Tibial nerve (tissue), 4 donors: ENCODE measurements at regions not wholly inside any gene's neighbourhood (a gene's known extent, or its start where the extent isn't known, plus 50 kb on each side); places are given as distances from the start of the nearest gene placed in this dataset.

Experiments used
- EP300 ChIP-seq, 2 donors: sonication (generic); formaldehyde crosslinking; IDR thresholded peaks; one replicate each; pipeline ENCODE4 v1.6.1; 2017; ENCODE audit warnings: antibody characterized with exemption in 2 of 2, mild to moderate bottlenecking in 1 of 2
- POLR2A ChIP-seq, 2 donors: fragments of 450-650 bp; IDR thresholded peaks; one replicate each; pipeline ENCODE4 v1.6.1; 2017; ENCODE audit warnings: antibody characterized with exemption in 2 of 2, mild to moderate bottlenecking in 2 of 2, moderate library complexity in 2 of 2
- TF ChIP-seq, protein P1 (sequence below), 5 experiments: fragments of 200-600 bp in 3 of 5; fragments of 450-650 bp in 2 of 5; sonication (generic) in 3 of 5; IDR thresholded peaks; one replicate each; pipeline ENCODE4 v1.5.1; 2016 to 2019; ENCODE audit warnings: antibody characterized with exemption in 5 of 5, mild to moderate bottlenecking in 3 of 5, moderate library complexity in 2 of 5

DNA sequence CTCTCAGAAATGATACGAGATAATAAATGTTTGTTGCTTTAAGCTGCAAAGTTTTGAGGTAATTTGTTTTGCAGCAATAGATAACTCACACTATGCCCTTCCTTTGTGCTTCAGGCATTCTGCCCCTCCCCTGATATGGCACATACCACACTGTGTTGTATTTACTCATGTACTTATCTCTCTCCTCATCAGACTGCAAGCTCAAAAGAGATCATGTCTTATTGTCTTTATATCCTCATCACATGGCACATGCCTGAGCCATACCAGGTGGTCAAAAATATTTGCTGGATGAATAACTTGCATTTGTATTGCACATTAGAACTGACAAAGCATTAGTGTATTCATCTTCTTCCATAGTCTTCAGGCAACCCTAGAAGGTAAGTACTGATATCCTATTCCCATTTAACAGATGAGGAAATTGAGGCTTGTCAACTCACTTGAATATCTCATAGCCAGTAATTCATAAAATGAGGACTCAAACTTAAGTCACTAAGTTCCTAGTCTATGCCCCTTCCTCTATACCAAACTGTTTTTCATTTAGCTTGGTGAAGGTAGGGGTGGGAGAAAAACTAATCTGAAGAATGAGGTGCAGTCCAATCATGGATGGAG, 83.9 kb upstream of the EED start:
- TF ChIP-seq, protein P1, sequence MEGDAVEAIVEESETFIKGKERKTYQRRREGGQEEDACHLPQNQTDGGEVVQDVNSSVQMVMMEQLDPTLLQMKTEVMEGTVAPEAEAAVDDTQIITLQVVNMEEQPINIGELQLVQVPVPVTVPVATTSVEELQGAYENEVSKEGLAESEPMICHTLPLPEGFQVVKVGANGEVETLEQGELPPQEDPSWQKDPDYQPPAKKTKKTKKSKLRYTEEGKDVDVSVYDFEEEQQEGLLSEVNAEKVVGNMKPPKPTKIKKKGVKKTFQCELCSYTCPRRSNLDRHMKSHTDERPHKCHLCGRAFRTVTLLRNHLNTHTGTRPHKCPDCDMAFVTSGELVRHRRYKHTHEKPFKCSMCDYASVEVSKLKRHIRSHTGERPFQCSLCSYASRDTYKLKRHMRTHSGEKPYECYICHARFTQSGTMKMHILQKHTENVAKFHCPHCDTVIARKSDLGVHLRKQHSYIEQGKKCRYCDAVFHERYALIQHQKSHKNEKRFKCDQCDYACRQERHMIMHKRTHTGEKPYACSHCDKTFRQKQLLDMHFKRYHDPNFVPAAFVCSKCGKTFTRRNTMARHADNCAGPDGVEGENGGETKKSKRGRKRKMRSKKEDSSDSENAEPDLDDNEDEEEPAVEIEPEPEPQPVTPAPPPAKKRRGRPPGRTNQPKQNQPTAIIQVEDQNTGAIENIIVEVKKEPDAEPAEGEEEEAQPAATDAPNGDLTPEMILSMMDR (IDR thresholded peaks at IDR 0.05), result no peak
- TF ChIP-seq POLR2A (IDR thresholded peaks at IDR 0.05), result no peak
- TF ChIP-seq EP300 (IDR thresholded peaks at IDR 0.05), result no peak
